K562 (cell line): ENCODE measurements at regions not wholly inside any gene's neighbourhood (a gene's known extent, or its start where the extent isn't known, plus 50 kb on each side); places are given as distances from the start of the nearest gene placed in this dataset.
"Not testable (repeated sequence)": the region's sequence is repeated elsewhere in the genome, so short reads cannot be mapped to it uniquely, and the experiment has no call there.

Experiments
- ATAC-seq: fragments of 200-7000 bp; cut with Tn5 transposase; 3 replicates; pipeline ENCODE4 v1.9.1; 2020; ENCODE audit warnings: moderate library complexity
- BruUV-seq: library from RNA; stranded (reverse); fragments of 400-500 nt; replicated peaks from 2 replicates; lab custom pipeline; 2021; lab: Mats Ljungman, UMichigan
- CTCF ChIA-PET: fragments of 300-600 bp; formaldehyde crosslinking; extraction: SDS; loops from one replicate; lab custom pipeline; 2021; ENCODE audit warnings: low intra/inter-chr PET ratio; lab: Yijun Ruan, JAX
- POLR2A ChIA-PET: fragments of 300-600, 350-650 bp; sonication (Branson Sonifier 250); formaldehyde crosslinking; extraction: SDS; loops from one replicate; lab custom pipeline; 2021; ENCODE audit warnings: antibody characterized with exemption, inconsistent platforms; lab: Yijun Ruan, JAX
- DNase-seq, 4 experiments: peaks; one replicate each; pipeline versions ENCODE4 v3.0.0 to v3.0.0-alpha.2; 2011 to 2018; ENCODE audit warnings: low spot score in 3 of 4, mixed read lengths in 3 of 4; ENCODE audit errors: extremely low read depth in 1 of 4
- FAIRE-seq: peaks from 2 replicates; lab custom pipeline; 2011; peaks lifted over from hg19 to GRCh38; lab: Jason Lieb, UNC
- H2AFZ ChIP-seq: 2 replicates; pipeline ENCODE4 v1.6.0; 2011; ENCODE audit warnings: low read depth, low read length, control low read depth, inconsistent platforms
- H3K27ac ChIP-seq: fragments of 200-600 bp; 3 replicates; pipeline ENCODE4 v1.8.0; 2011; ENCODE audit warnings: low read depth, mild to moderate bottlenecking, control low read depth, inconsistent platforms, low read length, moderate library complexity, mixed read lengths; ENCODE audit errors: extremely low read depth
- H3K27me3 ChIP-seq, 2 experiments: fragments of 300-600 bp in 1 of 2; 2 replicates in 1 of 2; 3 replicates in 1 of 2; pipeline versions ENCODE4 v1.6.0 to v1.8.0; 2011; ENCODE audit warnings: inconsistent platforms in 2 of 2, low read length in 2 of 2, mild to moderate bottlenecking in 1 of 2, mixed read lengths in 1 of 2, moderate library complexity in 1 of 2; ENCODE audit not compliant: control insufficient read depth in 2 of 2, insufficient read depth in 2 of 2
- H3K36me3 ChIP-seq: fragments of 300-600 bp; 3 replicates; pipeline ENCODE4 v1.8.0; 2011; ENCODE audit warnings: mild to moderate bottlenecking, low read length, inconsistent platforms; ENCODE audit not compliant: control insufficient read depth, insufficient read depth
- H3K4me1 ChIP-seq, 2 experiments: fragments of 200-600 bp in 1 of 2; replicated peaks in 1 of 2; 2 replicates in 1 of 2; 3 replicates in 1 of 2; pipeline versions ENCODE4 v1.5.1 to v1.8.0; 2011; ENCODE audit warnings: inconsistent platforms in 2 of 2, low read length in 2 of 2, mild to moderate bottlenecking in 1 of 2, mixed read lengths in 1 of 2, moderate library complexity in 1 of 2; ENCODE audit not compliant: control insufficient read depth in 2 of 2, insufficient read depth in 2 of 2
- H3K4me2 ChIP-seq: 2 replicates; pipeline ENCODE4 v1.6.1; 2011; ENCODE audit warnings: low read length, control low read depth, inconsistent platforms, mixed read lengths; ENCODE audit not compliant: insufficient read depth
- H3K4me3 ChIP-seq: fragments of 200-600 bp; sonication (generic), shearing (Covaris generic); 2 replicates; pipeline ENCODE4 v1.5.1; 2016; ENCODE audit warnings: control low read depth, inconsistent platforms
- H3K79me2 ChIP-seq: fragments of 200-600 bp; 3 replicates; pipeline ENCODE4 v1.8.0; 2011; ENCODE audit warnings: low read length, inconsistent platforms; ENCODE audit not compliant: control insufficient read depth, insufficient read depth
- H3K9ac ChIP-seq, 2 experiments: 2 replicates each; pipeline versions ENCODE4 v1.6.0 to v1.6.1; 2011; ENCODE audit warnings: low read depth in 2 of 2, low read length in 2 of 2, control low read depth in 1 of 2, inconsistent platforms in 1 of 2, mild to moderate bottlenecking in 1 of 2, mixed read lengths in 1 of 2; ENCODE audit not compliant: insufficient read depth in 1 of 2
- H3K9me1 ChIP-seq: one replicate; pipeline ENCODE4 v1.6.0; 2011; ENCODE audit warnings: inconsistent platforms, mild to moderate bottlenecking, low read length, moderate library complexity; ENCODE audit not compliant: control insufficient read depth, insufficient read depth
- H3K9me3 ChIP-seq: replicated peaks from 2 replicates; pipeline ENCODE4 v1.5.1; 2011; ENCODE audit warnings: low read depth, low read length, inconsistent platforms; ENCODE audit not compliant: control insufficient read depth, insufficient read depth
- H4K20me1 ChIP-seq: replicated peaks from 2 replicates; pipeline ENCODE4 v1.6.1; 2011; ENCODE audit warnings: low read length, inconsistent platforms, mixed read lengths; ENCODE audit not compliant: control insufficient read depth, insufficient read depth
- ATF3 ChIP-seq, 2 experiments: fragments of 450-650 bp in 1 of 2; sonication (generic) in 1 of 2; formaldehyde crosslinking in 1 of 2; IDR thresholded peaks in 1 of 2; conservative IDR thresholded peaks in 1 of 2; 2 replicates each; pipeline versions ENCODE4 v1.6.1 to v1.8.1; 2016 to 2023; ENCODE audit warnings: mild to moderate bottlenecking in 2 of 2, moderate library complexity in 2 of 2, inconsistent platforms in 1 of 2, missing genetic modification reagents in 1 of 2
- C11orf30 ChIP-seq: fragments of 450-650 bp; IDR thresholded peaks from 2 replicates; pipeline ENCODE4 v1.6.1; 2016; ENCODE audit warnings: low read depth, mild to moderate bottlenecking
- JUND ChIP-seq, 2 experiments: IDR thresholded peaks; 2 replicates in 1 of 2; 3 replicates in 1 of 2; pipeline ENCODE4 v1.6.1; 2011; ENCODE audit warnings: borderline replicate concordance in 2 of 2, low read depth in 2 of 2, low read length in 2 of 2, improper control_type of control experiment in 1 of 2, missing biosample characterization in 1 of 2, missing genetic modification characterization in 1 of 2, missing genetic modification reagents in 1 of 2
- LEF1 ChIP-seq: fragments of 450-650 bp; IDR thresholded peaks from 2 replicates; pipeline ENCODE4 v1.6.1; 2016; ENCODE audit warnings: mild to moderate bottlenecking
- ZNF316 ChIP-seq: fragments of 450-650 bp; IDR thresholded peaks from 2 replicates; pipeline ENCODE4 v1.6.1; 2016
- WGBS: fragments of 100-300 bp; shearing (Covaris generic); methylation state at CpG from one replicate; pipeline ENCODE4 v1.1.6; 2016; ENCODE audit warnings: low coverage, mixed read lengths; ENCODE audit not compliant: insufficient coverage; ENCODE audit errors: missing lambda C conversion rate; 5-methylcytosine and 5-hydroxymethylcytosine counted together
- in situ Hi-C: fragments of 300-500 bp; cut with MboI; formaldehyde crosslinking; loops from 4 replicates; pipeline ENCODE4 v1.15.0; 2018; ENCODE audit warnings: inconsistent platforms, mixed read lengths
- intact Hi-C: fragments of 100-400 bp; cut with micrococcal nuclease; formaldehyde crosslinking; loops from 2 replicates; pipeline ENCODE4 v1.14.2; 2022

GRCh38 chr7:68980432-68980831 is 617.8 kb upstream of the AUTS2 start:
- H2AFZ ChIP-seq; POLR2A ChIA-PET; H3K27ac ChIP-seq; in situ Hi-C loops; H3K79me2 ChIP-seq; intact Hi-C loops; H3K4me2 ChIP-seq; H3K9me1 ChIP-seq; FAIRE-seq; H3K4me3 ChIP-seq; H4K20me1 ChIP-seq; H3K36me3 ChIP-seq; H3K9me3 ChIP-seq; ATAC-seq; H3K9ac ChIP-seq; BruUV-seq; H3K4me1 ChIP-seq; H3K27me3 ChIP-seq; CTCF ChIA-PET; TF ChIP-seq ATF3 (CRISPR knock-in tag; conservative IDR thresholded peaks at IDR 0.05); JUND (IDR thresholded peaks at IDR 0.05; ENCODE audit: borderline replicate concordance, low read depth, low read length): not testable (repeated sequence)
- TF ChIP-seq ATF3 (IDR thresholded peaks at IDR 0.05) (peak; percentile 55), ZNF316 (0 out of 2 replicates have a peak, but pooled peaks have one; percentile 8), JUND (tag; IDR thresholded peaks at IDR 0.05; ENCODE audit: borderline replicate concordance, low read depth, low read length) (peak; percentile 44; the same call in 1 of the 3 replicates), C11orf30 (peak; percentile 46; the same call in 1 of the 2 replicates)
- 0% methylated on average over 2 of the region's 2 CpGs for WGBS
- peak in 1 of 4 experiments; percentile 8 for DNase-seq

GRCh38 chr7:68984306-68984705 is 614.0 kb upstream of the AUTS2 start:
- CTCF ChIA-PET = no interaction called here

More at GRCh38 chr7:68984306-68984705, 614.0 kb upstream of the AUTS2 start:
- in situ Hi-C loops = no loop called here
- POLR2A ChIA-PET = no interaction called here
- Histone ChIP-seq H4K20me1 (no peaks in the 10 kb centered on the region), H3K4me2 (no peak overlapping the region)
- TF ChIP-seq LEF1 = no peak
- TF ChIP-seq, all 486 proteins: peak for 0
- ATAC-seq = no peak
- intact Hi-C loops = no loop called here
- Histone ChIP-seq H3K79me2 (no peaks in the 10 kb centered on the region), H3K4me1 (no peaks in the 10 kb centered on the region), H3K9ac (no peak overlapping the region), H3K27me3 (no peaks in the 10 kb centered on the region), H2AFZ (no peak overlapping the region), H3K9me1 (no peaks in the 10 kb centered on the region), H3K36me3 (no peaks in the 10 kb centered on the region), H3K9me3 (no peaks in the 10 kb centered on the region), H3K4me3 (no peak overlapping the region), H3K27ac (no peak overlapping the region)
- no TSS peak for BruUV-seq
- 0% methylated on average over 7 of the region's 7 CpGs for WGBS
- FAIRE-seq = no peak
- DNase-seq = no peak
